A673 (cell line): ENCODE measurements at regions not wholly inside any gene's neighbourhood (a gene's known extent, or its start where the extent isn't known, plus 50 kb on each side); places are given as distances from the start of the nearest gene placed in this dataset.

Source experiments
- BruUV-seq: library from RNA; stranded (reverse); fragments of 400-500 nt; replicated peaks from 2 replicates; lab custom pipeline; 2021; lab: Mats Ljungman, UMichigan
- CTCF ChIA-PET: fragments of 300-600 bp; sonication (Branson Sonifier 250); formaldehyde crosslinking; loops from one replicate; lab custom pipeline; 2022; ENCODE audit warnings: antibody characterized with exemption; lab: Charles Lee
- POLR2A ChIA-PET: fragments of 300-600 bp; sonication (Branson Sonifier 250); formaldehyde crosslinking; loops from one replicate; lab custom pipeline; 2022; ENCODE audit warnings: antibody characterized with exemption; ENCODE audit not compliant: low non-redundant PET; lab: Charles Lee
- DNase-seq: peaks from one replicate; pipeline ENCODE4 v3.0.0-alpha.2; 2015; ENCODE audit warnings: low spot score
- H3K27ac ChIP-seq: fragments of 200-600 bp; sonication (generic); 2 replicates; pipeline ENCODE4 v1.5.1; 2016; ENCODE audit warnings: mixed run types, low read depth, mild to moderate bottlenecking, mixed read lengths, antibody characterized with exemption, low read length; ENCODE audit not compliant: poor library complexity, severe bottlenecking
- H3K27me3 ChIP-seq: fragments of 200-600 bp; sonication (generic); replicated peaks from 2 replicates; pipeline ENCODE4 v1.6.1; 2017; ENCODE audit warnings: mixed run types, low read depth, mild to moderate bottlenecking, mixed read lengths, antibody characterized with exemption, low read length; ENCODE audit not compliant: insufficient read depth, poor library complexity
- H3K36me3 ChIP-seq: fragments of 200-600 bp; sonication (generic); 2 replicates; pipeline ENCODE4 v1.6.1; 2016; ENCODE audit warnings: mixed run types, mild to moderate bottlenecking, mixed read lengths, antibody characterized with exemption, low read length; ENCODE audit not compliant: insufficient read depth, poor library complexity, severe bottlenecking
- H3K4me1 ChIP-seq: fragments of 200-600 bp; sonication (generic); 2 replicates; pipeline ENCODE4 v1.6.1; 2017; ENCODE audit warnings: mixed run types, mild to moderate bottlenecking, mixed read lengths, antibody characterized with exemption, low read length; ENCODE audit not compliant: insufficient read depth, poor library complexity, severe bottlenecking
- H3K4me3 ChIP-seq: fragments of 200-600 bp; sonication (generic); 2 replicates; pipeline ENCODE4 v1.5.1; 2016; ENCODE audit warnings: low read depth, mixed run types, mild to moderate bottlenecking, mixed read lengths, low read length; ENCODE audit not compliant: poor library complexity, severe bottlenecking
- H3K9me3 ChIP-seq: fragments of 200-600 bp; sonication (generic); 2 replicates; pipeline ENCODE4 v1.6.1; 2016; ENCODE audit warnings: mixed run types, low read depth, mild to moderate bottlenecking, mixed read lengths, antibody characterized with exemption, low read length; ENCODE audit not compliant: poor library complexity, severe bottlenecking
- EZH2 ChIP-seq: fragments of 200-600 bp; sonication (generic); IDR thresholded peaks from 2 replicates; pipeline ENCODE4 v1.6.1; 2017; ENCODE audit warnings: borderline replicate concordance, low read depth, mild to moderate bottlenecking, mixed read lengths, antibody characterized with exemption, low read length; ENCODE audit not compliant: poor library complexity, severe bottlenecking
- intact Hi-C: fragments of 100-400 bp; cut with micrococcal nuclease; formaldehyde crosslinking; loops from one replicate; pipeline ENCODE4 v1.10.0; 2022; ENCODE audit not compliant: unreplicated experiment
- TF ChIP-seq, protein P1 (sequence below): fragments of 300-800, 200-600 bp; sonication (generic); conservative IDR thresholded peaks from 2 replicates; pipeline ENCODE4 v1.5.1; 2017; ENCODE audit warnings: low read depth, mild to moderate bottlenecking, antibody characterized with exemption, low read length, moderate library complexity, mixed read lengths

DNA sequence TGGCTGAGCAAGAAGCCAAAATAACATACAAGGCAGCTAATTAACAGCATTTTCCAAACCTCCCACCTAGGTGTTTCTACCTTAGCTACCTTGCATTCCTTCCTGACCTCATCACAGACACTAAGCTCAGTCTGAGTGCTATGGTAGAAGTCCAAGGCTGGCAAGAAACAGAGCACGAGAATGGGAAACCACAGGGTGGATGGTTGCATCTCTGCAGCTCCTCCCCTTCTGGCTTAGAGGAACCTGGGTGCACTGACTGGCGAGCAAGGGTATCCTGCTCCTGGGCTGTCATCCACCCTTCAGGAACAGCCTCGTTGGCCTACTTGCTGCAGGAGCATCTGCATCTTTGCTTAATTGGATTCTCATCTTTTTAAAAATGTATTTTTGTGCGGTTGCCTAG, 73.1 kb upstream of the KIRREL3 start:
- no TSS peak for BruUV-seq
- no peaks in the 10 kb centered on the region for H3K4me1 ChIP-seq
- TF ChIP-seq EZH2: no peak
- TF ChIP-seq, protein P1, sequence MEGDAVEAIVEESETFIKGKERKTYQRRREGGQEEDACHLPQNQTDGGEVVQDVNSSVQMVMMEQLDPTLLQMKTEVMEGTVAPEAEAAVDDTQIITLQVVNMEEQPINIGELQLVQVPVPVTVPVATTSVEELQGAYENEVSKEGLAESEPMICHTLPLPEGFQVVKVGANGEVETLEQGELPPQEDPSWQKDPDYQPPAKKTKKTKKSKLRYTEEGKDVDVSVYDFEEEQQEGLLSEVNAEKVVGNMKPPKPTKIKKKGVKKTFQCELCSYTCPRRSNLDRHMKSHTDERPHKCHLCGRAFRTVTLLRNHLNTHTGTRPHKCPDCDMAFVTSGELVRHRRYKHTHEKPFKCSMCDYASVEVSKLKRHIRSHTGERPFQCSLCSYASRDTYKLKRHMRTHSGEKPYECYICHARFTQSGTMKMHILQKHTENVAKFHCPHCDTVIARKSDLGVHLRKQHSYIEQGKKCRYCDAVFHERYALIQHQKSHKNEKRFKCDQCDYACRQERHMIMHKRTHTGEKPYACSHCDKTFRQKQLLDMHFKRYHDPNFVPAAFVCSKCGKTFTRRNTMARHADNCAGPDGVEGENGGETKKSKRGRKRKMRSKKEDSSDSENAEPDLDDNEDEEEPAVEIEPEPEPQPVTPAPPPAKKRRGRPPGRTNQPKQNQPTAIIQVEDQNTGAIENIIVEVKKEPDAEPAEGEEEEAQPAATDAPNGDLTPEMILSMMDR: no peak
- no peak overlapping the region for H3K4me3 ChIP-seq
- ChIA-PET POLR2A (no interaction called here), CTCF (no interaction called here)
- DNase-seq: no peak
- peaks cover 8% of the 10 kb centered on the region for H3K27me3 ChIP-seq
- intact Hi-C loops: no loop called here
- H3K9me3 ChIP-seq: no peaks in the 10 kb centered on the region
- no peaks in the 10 kb centered on the region for H3K36me3 ChIP-seq
- H3K27ac ChIP-seq: no peak overlapping the region

DNA sequence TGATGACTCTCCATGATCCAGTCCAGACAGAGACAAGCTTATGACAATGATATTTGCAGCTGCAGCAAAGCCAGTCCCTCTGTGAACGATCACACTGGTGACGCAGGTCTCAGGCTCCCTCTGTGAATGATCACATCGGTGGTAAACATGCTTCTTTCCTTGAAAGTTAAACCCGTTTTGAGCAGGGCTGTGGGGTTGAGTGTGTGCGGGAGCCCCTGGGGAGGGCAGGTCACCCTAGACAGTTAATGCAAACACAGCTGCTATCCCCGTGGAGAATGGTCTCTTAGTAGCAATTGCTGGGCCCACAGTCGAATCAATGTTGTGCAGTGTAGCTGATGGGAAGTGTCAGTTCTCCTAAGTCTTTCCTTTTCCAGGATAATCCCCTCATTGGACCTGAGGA, 71.0 kb upstream of the KIRREL3 start:
- CTCF ChIA-PET: no interaction called here
- no peaks in the 10 kb centered on the region for H3K4me1 ChIP-seq
- no peak for DNase-seq
- H3K36me3 ChIP-seq: no peaks in the 10 kb centered on the region
- BruUV-seq: no TSS peak
- POLR2A ChIA-PET: no interaction called here
- no peak overlapping the region for H3K4me3 ChIP-seq
- peaks cover 14% of the 10 kb centered on the region for H3K27me3 ChIP-seq
- intact Hi-C loops: no loop called here
- TF ChIP-seq, protein P1: no peak
- no peak for TF ChIP-seq EZH2
- no peak overlapping the region for H3K27ac ChIP-seq
- no peaks in the 10 kb centered on the region for H3K9me3 ChIP-seq

DNA sequence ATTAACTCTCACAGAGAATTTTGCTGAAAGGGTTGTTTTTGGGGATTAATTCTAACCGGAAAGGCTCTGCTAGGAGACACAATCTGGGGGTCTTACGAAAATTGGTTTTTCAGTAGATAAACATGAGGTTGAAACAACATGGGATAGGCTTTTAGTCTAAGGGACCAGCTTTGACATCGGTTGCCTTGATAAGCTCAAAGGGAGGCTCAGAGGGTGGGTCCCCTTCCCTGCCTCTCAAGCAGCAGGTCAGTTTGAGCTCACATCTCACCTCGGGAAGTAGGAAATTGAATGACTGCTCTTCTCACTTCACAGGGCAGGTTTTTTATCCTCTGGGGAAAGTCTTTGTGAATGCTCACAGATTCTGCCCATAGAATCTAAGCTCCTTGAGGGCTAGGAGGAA, 70.2 kb upstream of the KIRREL3 start:
- BruUV-seq: no TSS peak
- TF ChIP-seq EZH2: no peak
- TF ChIP-seq, protein P1: no peak
- Histone ChIP-seq H3K4me3 (no peak overlapping the region), H3K36me3 (no peaks in the 10 kb centered on the region), H3K27ac (no peak overlapping the region), H3K4me1 (no peaks in the 10 kb centered on the region), H3K9me3 (no peaks in the 10 kb centered on the region), H3K27me3 (peaks cover 19% of the 10 kb centered on the region)
- DNase-seq: no peak
- CTCF ChIA-PET: no interaction called here
- POLR2A ChIA-PET: no interaction called here
- intact Hi-C loops: no loop called here
